H1 (cell line): ENCODE measurements at regions not wholly inside any gene's neighbourhood (a gene's known extent, or its start where the extent isn't known, plus 50 kb on each side); places are given as distances from the start of the nearest gene placed in this dataset.

Experiments used
- CTCF ChIA-PET: fragments of 300-600 bp; sonication (Branson Sonifier 250); formaldehyde crosslinking; loops from one replicate; lab custom pipeline; 2021; ENCODE audit not compliant: partially characterized antibody; lab: Charles Lee
- POLR2A ChIA-PET: fragments of 300-600 bp; sonication (Branson Sonifier 250); formaldehyde crosslinking; loops from one replicate; lab custom pipeline; 2021; ENCODE audit warnings: inconsistent platforms; ENCODE audit not compliant: partially characterized antibody; lab: Charles Lee
- DNase-seq, 2 experiments: peaks; one replicate each; pipeline versions ENCODE4 v3.0.0 to v3.0.0-alpha.2; 2010 to 2022; ENCODE audit warnings: low spot score in 2 of 2, low read depth in 1 of 2, mixed read lengths in 1 of 2
- FAIRE-seq: peaks from 2 replicates; lab custom pipeline; 2011; peaks lifted over from hg19 to GRCh38; lab: Jason Lieb, UNC
- H2AFZ ChIP-seq: 2 replicates; pipeline ENCODE4 v1.8.1; 2012; ENCODE audit warnings: low read length, inconsistent platforms
- H2AK5ac ChIP-seq: 2 replicates; pipeline ENCODE4 v1.6.1; 2013; ENCODE audit warnings: low read depth, low read length
- H2BK120ac ChIP-seq: replicated peaks from 2 replicates; pipeline ENCODE3; 2013; ENCODE audit warnings: low read depth, low read length, inconsistent platforms
- H2BK12ac ChIP-seq: 2 replicates; pipeline ENCODE4 v1.6.1; 2013; ENCODE audit warnings: low read depth, low read length
- H2BK15ac ChIP-seq: 2 replicates; pipeline ENCODE4 v1.6.1; 2013; ENCODE audit warnings: low read length
- H2BK20ac ChIP-seq: 2 replicates; pipeline ENCODE4 v1.6.1; 2013; ENCODE audit warnings: low read length
- H2BK5ac ChIP-seq: 2 replicates; pipeline ENCODE4 v1.6.1; 2013; ENCODE audit warnings: low read depth, low read length
- H3K14ac ChIP-seq: 2 replicates; pipeline ENCODE4 v1.6.1; 2013; ENCODE audit warnings: inconsistent platforms; ENCODE audit not compliant: insufficient read length
- H3K18ac ChIP-seq: 2 replicates; pipeline ENCODE4 v1.6.1; 2013; ENCODE audit warnings: low read length; ENCODE audit errors: extremely low read depth
- H3K23ac ChIP-seq: 2 replicates; pipeline ENCODE4 v1.6.1; 2013; ENCODE audit warnings: inconsistent platforms; ENCODE audit not compliant: insufficient read length
- H3K23me2 ChIP-seq: 2 replicates; pipeline ENCODE4 v1.6.1; 2013; ENCODE audit warnings: low read depth, low read length
- H3K27ac ChIP-seq: 2 replicates; pipeline ENCODE4 v1.6.1; 2011; ENCODE audit warnings: low read depth, low read length, inconsistent platforms
- H3K27me3 ChIP-seq, 4 experiments: replicated peaks in 1 of 4; 1 replicate in 1 of 4; 2 replicates in 3 of 4; pipeline versions ENCODE4 v1.6.1 to v1.8.1; 2011 to 2013; ENCODE audit warnings: low read length in 3 of 4, mild to moderate bottlenecking in 3 of 4, inconsistent platforms in 2 of 4, mixed read lengths in 2 of 4, moderate library complexity in 1 of 4; ENCODE audit not compliant: control insufficient read depth in 3 of 4, insufficient read depth in 3 of 4; ENCODE audit errors: extremely low read depth in 1 of 4
- H3K36me3 ChIP-seq, 4 experiments: 2 replicates each; pipeline versions ENCODE4 v1.6.1 to v1.8.1; 2011 to 2013; ENCODE audit warnings: mild to moderate bottlenecking in 4 of 4, low read length in 3 of 4, moderate library complexity in 2 of 4, control low read depth in 1 of 4, inconsistent platforms in 1 of 4; ENCODE audit not compliant: insufficient read depth in 4 of 4, control insufficient read depth in 2 of 4
- H3K4ac ChIP-seq: replicated peaks from 2 replicates; pipeline ENCODE3; 2013; ENCODE audit warnings: low read length, low read depth, mixed read lengths, inconsistent platforms; ENCODE audit not compliant: insufficient read length
- H3K4me1 ChIP-seq, 4 experiments: replicated peaks in 1 of 4; 1 replicate in 1 of 4; 2 replicates in 3 of 4; pipeline versions ENCODE4 v1.6.1 to v1.8.1; 2011 to 2013; ENCODE audit warnings: low read length in 3 of 4, inconsistent platforms in 2 of 4, mixed read lengths in 1 of 4; ENCODE audit not compliant: insufficient read depth in 4 of 4, control insufficient read depth in 3 of 4
- H3K4me2 ChIP-seq, 2 experiments: 2 replicates each; pipeline versions ENCODE4 v1.6.1 to v1.8.1; 2011 to 2013; ENCODE audit warnings: low read depth in 2 of 2, low read length in 2 of 2, control low read depth in 1 of 2, inconsistent platforms in 1 of 2, mild to moderate bottlenecking in 1 of 2; ENCODE audit not compliant: insufficient read depth in 1 of 2
- H3K4me3 ChIP-seq, 4 experiments: fragments of 200-600, 300-600 bp in 1 of 4; sonication (generic), shearing (Covaris generic), sonication (Bioruptor Twin) in 1 of 4; 2 replicates each; pipeline versions ENCODE4 v1.5.1 to v1.8.1; 2011 to 2016; ENCODE audit warnings: low read length in 4 of 4, low read depth in 3 of 4, control low read depth in 2 of 4, inconsistent platforms in 2 of 4, mild to moderate bottlenecking in 2 of 4, mixed read lengths in 1 of 4, moderate library complexity in 1 of 4; ENCODE audit not compliant: insufficient read depth in 2 of 4; ENCODE audit errors: extremely low read depth in 1 of 4
- H3K56ac ChIP-seq: replicated peaks from 2 replicates; pipeline ENCODE3; 2013; ENCODE audit warnings: low read depth, mild to moderate bottlenecking, mixed read lengths, low read length, inconsistent platforms; ENCODE audit not compliant: insufficient read length
- H3K79me1 ChIP-seq: 2 replicates; pipeline ENCODE4 v1.6.1; 2013; ENCODE audit warnings: low read depth, low read length, control low read depth
- H3K79me2 ChIP-seq, 2 experiments: 2 replicates each; pipeline versions ENCODE4 v1.6.1 to v1.8.1; 2012 to 2013; ENCODE audit warnings: low read length in 2 of 2, mild to moderate bottlenecking in 2 of 2, inconsistent platforms in 1 of 2; ENCODE audit not compliant: insufficient read depth in 2 of 2, control insufficient read depth in 1 of 2
- H3K9ac ChIP-seq, 4 experiments: replicated peaks in 1 of 4; 1 replicate in 1 of 4; 2 replicates in 3 of 4; pipeline versions ENCODE4 v1.6.1 to v1.8.1; 2011 to 2013; ENCODE audit warnings: low read depth in 3 of 4, low read length in 3 of 4, control low read depth in 2 of 4, mild to moderate bottlenecking in 2 of 4, moderate library complexity in 2 of 4, inconsistent platforms in 1 of 4; ENCODE audit errors: extremely low read depth in 1 of 4
- H3K9me3 ChIP-seq, 2 experiments: 2 replicates each; pipeline versions ENCODE4 v1.6.1 to v1.8.1; 2012 to 2013; ENCODE audit warnings: mild to moderate bottlenecking in 2 of 2, moderate library complexity in 2 of 2, control low read depth in 1 of 2, inconsistent platforms in 1 of 2, low read depth in 1 of 2, low read length in 1 of 2, mixed read lengths in 1 of 2; ENCODE audit not compliant: insufficient read depth in 2 of 2
- H4K20me1 ChIP-seq, 2 experiments: replicated peaks in 1 of 2; 2 replicates each; pipeline versions ENCODE3 to v1.8.1; 2011 to 2013; ENCODE audit warnings: inconsistent platforms in 2 of 2, low read length in 2 of 2, mild to moderate bottlenecking in 1 of 2; ENCODE audit not compliant: insufficient read depth in 2 of 2, control insufficient read depth in 1 of 2
- H4K5ac ChIP-seq: 2 replicates; pipeline ENCODE4 v1.6.1; 2013; ENCODE audit warnings: low read length, low read depth, mixed read lengths, inconsistent platforms; ENCODE audit not compliant: insufficient read length
- H4K8ac ChIP-seq: 2 replicates; pipeline ENCODE4 v1.8.0; 2013; ENCODE audit warnings: mild to moderate bottlenecking, moderate library complexity, low read length, inconsistent platforms; ENCODE audit not compliant: insufficient read depth; ENCODE audit errors: extremely low read depth
- H4K91ac ChIP-seq: replicated peaks from 2 replicates; pipeline ENCODE3; 2013; ENCODE audit warnings: low read length, mixed read lengths, inconsistent platforms; ENCODE audit not compliant: insufficient read length
- CTBP2 ChIP-seq: IDR thresholded peaks from 2 replicates; pipeline ENCODE4 v1.7.0; 2011; ENCODE audit warnings: borderline replicate concordance, mild to moderate bottlenecking, moderate library complexity, mixed read lengths, low read length; ENCODE audit not compliant: insufficient read depth, insufficient read length
- POU5F1 ChIP-seq: IDR thresholded peaks from 2 replicates; pipeline ENCODE4 v1.6.1; 2011; ENCODE audit warnings: low read depth, mild to moderate bottlenecking, low read length, moderate library complexity
- TCF12 ChIP-seq: IDR thresholded peaks from 2 replicates; pipeline ENCODE4 v1.6.1; 2011; ENCODE audit warnings: low read depth, mild to moderate bottlenecking, low read length
- WGBS, 2 experiments: shearing (Covaris generic) in 1 of 2; methylation state at CpG; one replicate each; pipeline versions ENCODE4 v1.1.6 to v1.1.7; 2013 to 2015; ENCODE audit warnings: low lambda C conversion rate in 2 of 2, mixed read lengths in 2 of 2, inconsistent platforms in 1 of 2, low coverage in 1 of 2, missing lambda C conversion rate in 1 of 2; ENCODE audit not compliant: insufficient replicate concordance in 2 of 2, insufficient coverage in 1 of 2, insufficient read length in 1 of 2; ENCODE audit errors: extremely low coverage in 1 of 2, missing lambda C conversion rate in 1 of 2; 5-methylcytosine and 5-hydroxymethylcytosine counted together

- Histone ChIP-seq H3K56ac (no peak overlapping the region), H3K4me2 (peak overlapping the region; percentile 29 to 55), H3K79me2 (no peaks in the 10 kb centered on the region), H3K27ac (peak overlapping the region; percentile 3; the same call in 1 of the 2 replicates), H3K23me2 (no peaks in the 10 kb centered on the region), H2BK120ac (peak overlapping the region; percentile 10), H3K36me3 (peaks cover 0 to 5% (median 0%) of the 10 kb centered on the region in 4 experiments; a peak in 1 of 8 replicates), H4K91ac (peak overlapping the region; percentile 49), H4K20me1 (no peaks in the 10 kb centered on the region), H2BK15ac (no peak overlapping the region), H3K27me3 (no peaks in the 10 kb centered on the region), H4K8ac (no peak overlapping the region), H3K9ac (no peak overlapping the region), H2AFZ (no peak overlapping the region), H4K5ac (peak overlapping the region; percentile 44), H2AK5ac (no peak overlapping the region), H3K23ac (no peak overlapping the region), H3K14ac (no peak overlapping the region), H3K4me1 (peaks cover 1 to 3% (median 3%) of the 10 kb centered on the region in 4 experiments; a peak in 3 of 7 replicates), H2BK5ac (peak overlapping the region; percentile 55; the same call in 1 of the 2 replicates), H3K4me3 (peak overlapping the region in 1 of 4 experiments; percentile 33; a peak in 1 of 8 replicates), H3K9me3 (peaks cover 26 to 36% of the 10 kb centered on the region in 2 experiments), H2BK12ac (no peak overlapping the region), H3K79me1 (no peaks in the 10 kb centered on the region), H3K18ac (peak overlapping the region; percentile 42; the same call in 1 of the 2 replicates), H2BK20ac (peak overlapping the region; percentile 92; the same call in 1 of the 2 replicates), H3K4ac (no peak overlapping the region)
- DNase-seq: no peak
- CTCF ChIA-PET: interaction anchor here (0.6 to 1.6 kb wide), 5 partner anchors 9 to 251 kb away, joined by 3 to 4 read pairs (median 3); no protein-coding TSS in a partner anchor
- FAIRE-seq: peak; percentile 36
- POLR2A ChIA-PET: interaction anchor here (3.1 kb wide), 1 partner anchor 52 kb away, joined by 9 read pairs; no protein-coding TSS in a partner anchor
- no peak for TF ChIP-seq CTBP2
- peak; percentile 50; the same call in 1 of the 2 replicates for TF ChIP-seq TCF12
- TF ChIP-seq POU5F1: peak; percentile 65; the same call in 1 of the 2 replicates
- 61% methylated on average over 1 of the region's 1 CpG; no CpG with 5 or more reads in 1 of the 2 experiments for WGBS, 2 experiments
Measured at GRCh38 chr12:46043972-46044520, 53.7 kb upstream of the SCAF11 start.
